HG02840 (cell line): ENCODE measurements at regions not wholly inside any gene's neighbourhood (a gene's known extent, or its start where the extent isn't known, plus 50 kb on each side); places are given as distances from the start of the nearest gene placed in this dataset.
"Not testable (repeated sequence)": the region's sequence is repeated elsewhere in the genome, so short reads cannot be mapped to it uniquely, and the experiment has no call there.

ENCODE experiments used
- ATAC-seq: cut with Tn5 transposase; IDR thresholded peaks from one replicate; pipeline ENCODE4 v1.9.1; 2021; ENCODE audit warnings: mild to moderate bottlenecking, moderate library complexity, moderate number of reproducible peaks; ENCODE audit not compliant: unreplicated experiment, low FRiP score

- no peak for ATAC-seq
Measured at GRCh38 chr9:110076894-110077725, 130.8 kb downstream of the C9orf152 start.

GRCh38 chr9:110077925-110078324 lies 130.0 kb downstream of the C9orf152 start:
- ATAC-seq = no peak

- no peak for ATAC-seq
Measured at GRCh38 chr9:110078604-110079003, 129.4 kb downstream of the C9orf152 start.

GRCh38 chr9:110081395-110081794 lies 126.6 kb downstream of the C9orf152 start:
- no peak for ATAC-seq

GRCh38 chr9:110083866-110084265 lies 124.1 kb downstream of the C9orf152 start:
- no peak for ATAC-seq

GRCh38 chr9:110086537-110086936 lies 121.4 kb downstream of the C9orf152 start:
- no peak for ATAC-seq

GRCh38 chr9:110087605-110088004 lies 120.4 kb downstream of the C9orf152 start:
- no peak for ATAC-seq

- ATAC-seq = no peak
Measured at GRCh38 chr9:110088099-110088498, 119.9 kb downstream of the C9orf152 start.

- no peak for ATAC-seq
Measured at GRCh38 chr9:110089681-110090370, 118.1 kb downstream of the C9orf152 start.

- no peak for ATAC-seq
Measured at GRCh38 chr9:110092792-110093191, 115.2 kb downstream of the C9orf152 start.

GRCh38 chr9:110093417-110093816 lies 114.5 kb downstream of the C9orf152 start:
- ATAC-seq = no peak

- no peak for ATAC-seq
Measured at GRCh38 chr9:110093871-110094270, 114.1 kb downstream of the C9orf152 start.

GRCh38 chr9:110095161-110095595 lies 112.8 kb downstream of the C9orf152 start:
- no peak for ATAC-seq

GRCh38 chr9:110095776-110096175 lies 112.2 kb downstream of the C9orf152 start:
- ATAC-seq = no peak

GRCh38 chr9:110096674-110097073 lies 111.3 kb downstream of the C9orf152 start:
- ATAC-seq = not testable (repeated sequence)

- no peak for ATAC-seq
Measured at GRCh38 chr9:110099236-110100095, 108.5 kb downstream of the C9orf152 start.

GRCh38 chr9:110101531-110102161 lies 106.3 kb downstream of the C9orf152 start:
- peak; percentile 84 for ATAC-seq

- no peak for ATAC-seq
Measured at GRCh38 chr9:110103257-110103656, 104.7 kb downstream of the C9orf152 start.

- ATAC-seq = no peak
Measured at GRCh38 chr9:110104261-110104809, 103.6 kb downstream of the C9orf152 start.

GRCh38 chr9:110105107-110105506 lies 102.9 kb downstream of the C9orf152 start:
- ATAC-seq = no peak
